NCI-H446 (cell line): ENCODE measurements at regions not wholly inside any gene's neighbourhood (a gene's known extent, or its start where the extent isn't known, plus 50 kb on each side); places are given as distances from the start of the nearest gene placed in this dataset.

Source experiments
- DNase-seq, 2 experiments: peaks; one replicate each; lab custom pipeline; 2025; lab: John Stamatoyannopoulos, UW

DNA sequence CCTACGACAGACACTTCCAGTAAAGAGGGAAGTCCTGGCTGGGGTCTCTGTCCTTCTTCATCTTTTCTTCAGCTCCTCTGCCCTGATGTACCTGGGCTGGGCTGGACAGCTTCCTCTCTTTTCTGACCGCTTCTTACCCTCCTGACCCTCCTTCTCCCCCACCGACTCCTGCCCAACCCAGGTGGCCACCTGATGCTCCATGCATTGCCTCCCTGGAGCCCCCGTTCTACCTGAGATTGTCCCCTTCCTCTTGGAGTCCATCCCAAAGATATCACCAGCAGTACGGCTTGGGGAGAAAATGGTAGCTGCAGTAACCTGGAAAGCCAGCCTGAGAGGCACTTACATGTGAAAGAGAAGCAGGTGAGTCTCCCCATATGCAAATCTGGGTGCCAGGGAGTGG is 566.3 kb downstream of the TCERG1L start:
- no peak for DNase-seq

DNA sequence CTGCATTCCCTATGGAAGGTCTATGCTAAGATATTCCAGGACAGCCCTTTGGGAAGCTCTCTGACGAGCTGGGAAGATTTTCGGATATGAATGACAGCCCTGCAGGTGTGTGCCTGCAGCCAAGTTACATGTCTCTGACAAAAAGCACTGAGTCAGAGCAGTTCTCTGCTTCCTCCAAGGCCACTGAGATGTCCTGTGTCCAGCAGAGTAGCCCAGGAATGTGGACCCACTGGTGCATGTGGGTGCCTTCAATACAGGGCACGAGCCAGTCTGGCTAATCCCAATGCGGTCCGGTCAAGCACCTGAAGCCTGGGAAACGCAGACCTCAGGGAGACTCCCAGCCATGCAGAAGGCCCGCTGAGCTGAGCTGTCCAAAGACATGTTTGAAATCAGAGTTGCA is 565.7 kb downstream of the TCERG1L start:
- no peak for DNase-seq

DNA sequence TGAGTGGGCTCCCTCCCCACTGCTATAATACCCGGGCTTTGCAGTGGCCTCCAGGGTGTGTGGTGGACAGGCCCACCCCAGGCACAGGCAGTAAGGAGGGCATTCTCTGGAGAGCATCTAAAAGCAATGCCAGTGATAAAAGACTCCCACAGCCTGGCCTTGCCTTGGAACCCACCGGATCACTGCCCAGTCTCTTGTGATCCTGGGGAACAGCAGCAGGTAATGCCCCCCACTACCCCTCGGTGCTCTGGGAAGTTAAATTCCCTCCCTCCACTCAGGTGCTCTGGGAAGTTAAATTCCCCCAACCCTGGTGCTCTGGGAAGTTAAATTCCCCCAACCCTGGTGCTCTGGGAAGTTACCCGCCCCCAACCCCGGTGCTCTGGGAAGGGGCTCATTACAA is 565.2 kb downstream of the TCERG1L start:
- DNase-seq = no peak

DNA sequence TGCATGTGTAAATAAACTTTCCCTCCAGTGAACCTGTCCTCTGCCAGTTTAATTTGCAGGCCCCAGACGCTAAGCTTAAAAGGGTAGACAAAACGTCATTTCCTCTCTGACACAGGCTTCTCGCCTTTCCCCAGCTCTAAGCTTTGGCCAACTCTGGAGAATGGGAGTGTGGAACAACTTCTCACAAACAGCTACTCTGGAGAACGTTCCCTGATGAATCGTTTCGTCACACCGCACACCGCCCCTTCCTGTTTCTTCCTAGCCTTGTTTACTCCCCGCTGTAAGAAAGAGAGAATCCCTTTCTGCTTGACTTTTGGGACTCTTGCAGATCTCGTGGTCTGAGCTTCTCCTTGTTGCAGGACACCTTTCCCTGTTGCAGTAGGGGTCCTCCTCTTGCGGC is 564.2 kb downstream of the TCERG1L start:
- DNase-seq = no peak

DNA sequence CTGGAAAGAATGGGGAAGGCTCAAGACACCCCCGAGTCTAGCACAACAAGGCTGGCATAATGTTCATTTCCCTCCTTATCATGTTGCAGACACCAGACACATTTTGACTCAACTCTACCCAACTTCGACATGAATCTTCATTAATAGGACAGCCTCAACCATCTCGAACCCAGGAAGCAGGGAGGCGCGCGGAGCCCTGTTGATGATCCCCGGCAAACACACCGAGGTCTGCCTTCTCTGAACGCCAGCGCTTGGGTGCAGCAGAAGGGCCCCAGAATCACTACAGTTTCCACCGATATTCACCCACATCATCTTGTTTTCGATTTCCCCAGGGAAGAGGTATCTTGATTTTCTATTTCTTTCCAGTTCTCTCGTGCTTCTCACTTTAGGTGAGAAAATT is 563.6 kb downstream of the TCERG1L start:
- DNase-seq = no peak

DNA sequence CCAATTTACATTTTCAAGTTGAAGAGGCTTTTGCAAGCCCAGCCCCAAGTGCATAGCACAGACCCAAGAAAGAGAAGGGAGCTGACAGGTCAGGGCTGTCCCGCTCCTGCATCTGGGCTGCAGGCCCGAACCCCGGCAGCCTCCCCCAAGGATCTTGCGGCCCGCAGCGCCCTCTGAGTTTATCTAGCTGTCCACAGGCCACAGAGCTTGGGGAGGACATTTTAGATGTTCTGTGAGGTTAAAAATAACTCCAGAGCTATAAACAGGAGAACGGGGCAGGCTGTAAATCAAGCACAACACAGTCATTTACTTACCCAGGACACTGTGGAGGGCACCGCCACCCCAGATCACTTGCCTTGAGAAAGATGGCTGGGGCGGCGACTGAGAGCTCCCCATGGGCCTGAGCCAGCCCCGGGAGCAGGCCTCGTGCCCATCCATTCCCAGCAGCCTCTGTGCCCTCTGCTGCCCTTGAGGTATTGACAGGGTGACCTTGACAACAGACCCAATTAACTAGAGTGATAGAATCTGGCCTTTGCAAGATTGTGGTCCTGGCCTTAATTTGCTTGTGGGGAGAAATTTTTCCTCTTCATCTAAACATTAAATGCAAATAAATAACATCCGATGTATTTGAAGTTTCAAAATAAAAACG is 563.0 kb downstream of the TCERG1L start:
- no peak for DNase-seq

DNA sequence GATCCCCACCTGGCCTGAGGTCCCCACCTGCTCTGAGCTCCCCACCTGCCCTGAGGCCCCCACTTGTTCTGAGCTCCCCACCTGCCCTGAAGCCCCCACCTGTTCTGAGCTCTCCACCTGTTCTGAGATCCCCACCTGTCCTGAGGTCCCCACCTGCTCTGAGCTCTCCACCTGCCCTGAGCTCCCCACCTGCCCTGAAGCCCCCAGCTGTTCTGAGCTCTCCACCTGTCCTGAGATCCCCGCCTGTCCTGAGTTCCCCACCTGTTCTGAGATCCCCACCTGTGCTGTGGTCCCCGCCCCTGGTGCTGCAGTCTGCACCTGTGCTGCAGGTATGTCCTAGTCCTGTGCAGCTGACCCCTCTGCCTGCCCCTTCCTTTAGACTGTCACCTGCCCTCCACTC is 561.6 kb downstream of the TCERG1L start:
- DNase-seq = no peak

DNA sequence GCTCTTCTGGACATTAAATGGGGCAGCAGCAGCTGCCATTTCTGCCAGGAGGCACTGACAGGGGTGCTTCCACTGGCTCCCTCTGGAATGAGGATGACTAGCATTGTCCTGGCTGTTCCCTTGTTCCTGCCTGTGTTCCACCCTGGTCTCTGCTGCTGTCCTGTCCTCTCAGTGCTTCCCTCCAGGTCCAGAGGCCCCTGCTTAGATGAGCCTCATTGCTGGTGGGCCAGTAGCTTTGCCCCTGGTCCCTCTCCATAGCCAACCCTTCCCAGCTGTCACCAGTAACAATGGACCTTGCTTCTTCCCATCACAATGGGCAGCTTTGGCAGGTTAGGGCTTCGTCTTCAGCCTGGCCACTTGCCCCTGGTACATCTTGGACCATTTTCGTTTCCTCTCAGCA is 561.1 kb downstream of the TCERG1L start:
- DNase-seq = no peak

DNA sequence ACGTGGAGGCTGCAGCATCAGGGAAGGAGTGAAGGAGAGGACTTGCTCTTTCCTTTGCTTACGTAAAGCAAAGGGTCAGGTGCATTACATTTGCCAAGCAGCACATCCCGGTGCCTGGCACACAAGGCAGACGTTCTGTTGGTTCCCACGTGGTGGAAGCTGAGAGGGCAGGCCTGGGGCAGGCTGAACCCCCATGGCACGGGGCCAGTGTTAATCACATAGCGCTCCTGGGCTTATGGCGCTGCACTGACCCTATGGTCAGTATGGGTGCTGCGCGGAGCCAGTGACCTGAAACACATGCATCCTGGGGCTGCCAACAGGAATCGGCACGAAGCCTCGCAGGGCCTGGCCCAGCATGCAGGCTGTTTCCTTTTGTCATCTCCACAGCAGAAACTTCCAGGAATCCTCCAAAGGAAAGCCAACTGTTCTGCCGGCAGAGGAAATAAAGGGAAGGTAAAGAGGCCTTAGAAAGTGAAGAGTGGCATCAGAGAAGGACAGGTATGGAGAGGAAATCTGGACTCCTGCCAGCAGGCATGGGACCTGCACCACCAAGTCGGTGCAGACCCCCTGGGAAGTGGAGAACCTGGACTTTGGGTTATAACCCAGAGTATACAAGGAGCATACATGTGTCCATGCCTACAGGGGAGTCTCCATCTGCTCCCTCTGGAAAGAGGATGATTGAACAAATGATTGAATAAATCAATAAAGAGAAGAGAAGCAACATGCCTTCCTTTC is 560.2 kb downstream of the TCERG1L start:
- DNase-seq = no peak

DNA sequence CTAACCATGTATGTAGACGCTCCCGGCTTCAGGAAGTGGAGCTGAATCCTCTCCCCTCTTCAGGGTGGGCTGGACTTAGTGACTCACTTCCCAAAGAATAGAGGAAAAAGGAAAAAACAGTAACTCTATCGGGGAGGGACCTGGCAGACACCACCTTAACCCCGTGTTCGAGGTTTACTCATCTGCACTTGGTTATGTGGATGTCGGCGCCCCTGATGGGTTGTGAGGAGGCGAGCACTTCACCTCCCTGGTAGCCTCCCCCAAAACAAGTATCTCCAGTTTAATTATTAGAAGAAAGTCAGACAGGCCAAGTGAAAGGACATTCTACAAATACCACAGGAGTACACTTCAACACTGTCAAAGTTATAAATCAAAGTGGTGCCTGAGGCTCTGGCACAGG is 559.7 kb downstream of the TCERG1L start:
- DNase-seq = no peak

DNA sequence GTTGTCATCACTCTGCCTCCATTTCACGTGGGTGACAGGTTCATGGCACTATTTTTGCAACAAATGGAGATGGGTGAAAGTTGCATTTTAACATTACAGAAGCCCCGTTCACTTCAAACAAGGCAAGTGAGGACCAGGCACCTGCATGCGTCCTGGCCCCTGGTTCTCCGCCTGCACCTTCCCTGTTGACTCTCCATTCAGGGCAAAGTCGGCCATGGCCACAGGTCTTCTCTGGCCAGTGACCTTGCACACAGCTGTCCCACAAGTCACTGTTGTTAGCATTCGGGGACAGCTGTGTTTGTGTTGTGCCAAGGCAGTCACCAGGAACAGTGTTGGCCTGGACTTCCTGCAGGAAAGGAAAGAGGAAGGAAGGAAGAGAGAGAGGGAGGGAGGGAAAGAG is 554.9 kb downstream of the TCERG1L start:
- no peak for DNase-seq

DNA sequence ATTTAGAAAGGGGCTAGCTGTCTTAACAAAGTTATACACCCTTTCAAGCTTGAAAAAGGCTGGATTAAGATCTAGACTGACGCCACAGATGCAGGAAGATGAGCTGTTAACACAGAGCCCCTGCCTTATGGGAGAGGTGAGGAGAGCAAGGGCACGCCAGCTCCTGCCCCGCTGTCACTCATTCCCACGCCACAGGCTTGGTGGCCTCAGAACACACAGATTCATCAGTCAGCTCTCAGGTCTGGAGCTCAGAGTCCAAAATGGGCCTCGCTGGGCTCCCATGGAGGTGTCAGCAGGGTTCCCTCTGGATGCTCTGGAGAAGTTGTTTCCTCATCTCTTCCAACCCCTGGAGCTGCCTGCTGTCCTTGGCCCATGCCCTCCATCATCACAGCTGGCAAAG is 554.2 kb downstream of the TCERG1L start:
- DNase-seq = no peak

DNA sequence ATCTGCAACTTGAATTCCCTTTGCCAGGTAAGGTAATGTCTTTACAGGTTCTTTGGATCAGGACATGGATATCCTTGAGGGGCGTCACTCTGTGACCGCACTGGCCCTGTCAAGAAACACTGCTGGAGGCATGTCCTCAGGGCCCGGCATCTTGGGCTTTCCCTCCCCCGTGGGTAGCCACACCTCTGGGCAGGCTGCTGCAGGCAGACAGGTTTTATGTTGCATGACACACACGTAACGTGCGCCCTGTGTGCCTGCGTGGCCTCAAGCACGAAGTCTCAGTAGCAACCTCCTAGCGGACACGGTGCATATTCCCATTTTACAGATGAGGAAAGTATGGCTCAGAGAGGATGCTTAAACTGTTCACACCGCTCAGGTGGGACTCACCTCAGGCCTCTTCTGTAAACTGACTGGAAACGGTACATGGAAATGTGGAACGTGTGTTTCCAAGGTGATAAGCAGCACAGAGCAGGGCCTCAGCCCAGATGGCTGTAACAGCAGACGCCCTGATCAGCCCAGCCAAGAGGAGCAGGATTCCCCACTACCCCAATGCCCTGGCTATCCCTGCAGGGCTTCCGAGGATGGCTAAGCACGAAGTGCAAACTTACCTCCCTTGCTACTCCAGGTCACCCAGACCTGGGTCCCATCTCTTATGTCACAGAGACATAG is 553.6 kb downstream of the TCERG1L start:
- DNase-seq = no peak

DNA sequence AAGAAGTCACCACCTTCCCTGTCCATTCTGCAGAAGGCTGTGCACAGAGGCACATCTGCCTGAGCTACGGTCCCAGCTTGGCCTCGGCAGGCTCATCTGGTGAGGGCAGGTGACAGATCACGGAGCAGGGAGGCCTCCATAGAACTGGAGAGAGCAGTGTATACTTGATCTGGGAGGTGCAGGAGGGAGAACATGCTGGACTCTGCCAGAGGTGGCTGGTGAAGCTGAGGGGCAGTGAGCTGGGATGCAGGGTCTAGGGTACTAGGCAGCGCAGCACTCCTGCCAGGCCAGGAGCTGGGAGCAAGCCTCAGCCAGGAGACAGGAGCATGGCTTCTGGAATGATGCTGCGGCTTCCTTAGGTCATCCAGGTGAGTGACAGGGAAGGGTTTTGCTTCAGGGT is 553.0 kb downstream of the TCERG1L start:
- DNase-seq = no peak

DNA sequence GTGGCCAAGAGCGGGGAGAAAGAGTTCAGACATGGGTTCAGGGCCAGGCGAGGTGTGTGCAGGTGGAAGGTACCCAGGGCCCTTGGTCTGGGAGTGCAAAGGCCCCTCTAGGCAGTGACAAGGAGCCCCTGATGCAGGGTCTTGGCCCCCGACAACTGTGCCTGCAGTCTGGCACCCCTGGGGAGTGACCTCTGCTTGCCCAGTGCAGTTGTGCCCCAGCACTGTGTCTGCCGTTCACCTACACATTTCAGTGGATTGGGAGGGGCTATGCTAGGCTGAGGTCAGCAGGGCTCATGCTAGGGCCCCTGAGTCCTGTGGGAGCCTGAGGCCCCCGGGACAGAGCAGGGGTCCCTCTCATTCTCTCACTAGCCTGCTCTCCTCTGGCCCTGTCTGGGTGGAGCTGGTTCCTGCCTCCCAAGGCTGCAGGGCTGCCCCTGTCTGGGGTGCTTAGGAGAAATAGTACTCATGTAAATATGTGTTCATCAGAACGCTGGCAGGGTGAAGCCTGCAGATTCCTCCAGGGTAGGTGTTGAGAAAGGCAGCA is 550.4 kb downstream of the TCERG1L start:
- no peak for DNase-seq

DNA sequence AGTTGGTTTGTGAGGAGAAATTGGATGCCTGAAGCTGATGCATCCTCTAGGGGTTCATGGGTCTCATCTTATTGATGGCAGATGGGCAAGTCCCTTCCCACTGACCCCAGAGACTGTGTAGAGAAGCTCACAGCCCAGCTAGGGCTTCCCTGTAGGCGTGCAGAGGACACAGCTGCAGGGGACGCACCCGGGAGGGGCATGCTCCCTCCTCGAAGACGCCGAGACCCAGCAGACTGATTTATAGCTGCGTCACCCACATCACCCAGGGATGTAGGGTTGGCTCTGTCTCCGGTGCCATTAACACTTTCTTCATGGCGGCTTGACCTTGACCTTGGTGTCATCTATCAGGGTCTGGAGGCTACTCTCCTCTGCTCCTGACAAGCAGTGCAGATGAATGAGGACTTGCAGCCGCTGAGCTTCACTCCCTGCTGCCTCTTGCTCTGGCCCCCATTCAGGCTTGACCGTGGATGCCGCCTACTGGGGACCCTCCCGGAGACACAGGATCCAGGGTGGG is 549.7 kb downstream of the TCERG1L start:
- no peak for DNase-seq

DNA sequence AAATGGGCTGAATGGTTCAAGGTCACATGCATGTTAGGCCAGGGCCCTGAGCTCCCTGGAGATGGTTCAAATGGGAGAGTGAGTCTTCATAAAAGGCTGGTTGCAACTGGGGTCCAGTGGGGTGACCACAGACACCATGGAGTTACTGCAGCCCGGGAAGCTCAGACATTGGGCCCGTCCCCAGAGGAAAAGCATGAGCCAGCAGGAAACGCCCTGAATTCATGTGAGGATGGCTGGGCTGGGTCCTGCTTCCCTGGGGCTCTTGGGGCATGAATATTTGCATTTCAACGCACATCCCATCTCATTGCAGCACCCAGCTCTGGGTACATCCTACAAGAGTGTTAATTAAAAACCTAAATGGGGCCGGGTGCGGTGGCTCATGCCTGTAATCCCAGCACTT is 549.0 kb downstream of the TCERG1L start:
- no peak for DNase-seq

DNA sequence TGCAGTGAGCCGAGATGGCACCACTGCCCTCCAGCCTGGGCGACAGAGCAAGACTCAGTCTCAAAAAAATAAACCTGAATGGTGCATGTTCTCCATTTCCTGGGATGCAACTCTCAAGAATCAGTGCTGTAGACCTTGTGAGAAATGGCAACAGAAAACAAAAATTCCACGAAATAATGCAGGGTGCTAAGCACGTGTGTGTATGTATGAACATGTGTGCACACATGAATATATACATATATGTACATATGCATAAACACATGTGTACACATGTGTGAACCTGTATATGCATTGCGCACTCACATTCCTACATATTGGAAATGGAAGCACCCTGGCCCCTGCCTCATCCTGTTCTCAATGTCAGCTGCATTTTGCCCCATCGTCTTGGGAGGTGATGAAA is 548.5 kb downstream of the TCERG1L start:
- DNase-seq = no peak

DNA sequence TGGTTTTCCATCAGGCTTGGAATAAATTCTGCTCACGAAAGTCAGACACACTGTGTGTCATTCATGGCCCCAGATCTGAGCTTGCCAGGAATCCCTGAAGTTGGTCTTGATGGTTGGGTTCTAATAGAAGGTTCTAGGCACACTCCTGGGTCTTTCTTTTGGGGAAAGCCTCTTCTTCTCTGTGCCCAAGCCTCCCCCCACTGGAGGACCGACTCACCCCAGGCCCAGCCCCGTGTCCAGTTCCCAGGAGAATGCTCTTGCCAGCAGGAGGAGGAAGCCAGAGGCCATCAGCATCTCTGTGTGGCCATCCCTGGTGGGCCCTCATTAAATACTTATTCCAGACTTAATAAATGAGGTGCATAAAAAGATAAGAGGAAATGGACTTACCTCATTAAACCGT is 548.0 kb downstream of the TCERG1L start:
- no peak for DNase-seq

DNA sequence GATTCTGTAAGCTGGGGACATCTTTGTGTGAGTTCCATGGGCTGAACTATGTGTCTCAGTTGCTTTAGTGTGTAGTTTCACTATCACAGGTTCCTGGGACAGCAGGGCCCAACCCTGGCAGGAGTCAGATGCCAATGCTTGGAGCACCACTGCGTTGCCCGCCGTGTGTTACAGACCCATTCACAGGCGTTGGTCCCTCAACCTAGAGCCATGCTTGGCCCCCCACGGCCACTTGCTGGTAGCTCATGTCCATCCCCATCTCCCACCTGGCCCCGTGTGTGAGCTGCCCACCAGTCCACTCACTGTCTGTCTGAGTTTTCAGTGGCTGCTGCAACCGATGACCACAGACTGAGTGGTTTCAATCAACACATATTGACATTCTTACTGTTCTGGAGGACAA is 546.9 kb downstream of the TCERG1L start:
- DNase-seq = no peak

DNA sequence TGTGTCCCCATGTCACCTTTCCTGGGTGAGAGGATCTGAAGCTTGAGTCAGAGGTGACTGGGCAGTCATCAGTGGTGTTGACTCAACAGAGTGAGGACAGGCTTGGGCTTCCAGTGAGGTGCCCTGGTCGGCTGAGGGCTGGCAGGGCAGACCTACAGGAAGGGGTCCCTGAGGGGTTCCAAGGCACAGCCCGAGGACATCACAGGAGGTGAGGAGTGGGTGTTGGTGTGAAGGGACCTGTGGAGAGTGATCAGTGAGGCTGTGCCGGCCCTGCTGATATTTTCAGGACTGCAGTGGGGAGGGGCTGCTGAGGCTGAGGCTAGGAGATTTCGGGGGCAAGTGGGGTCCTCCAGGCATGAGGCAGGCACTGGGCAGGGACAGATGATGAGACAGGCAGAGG is 545.5 kb downstream of the TCERG1L start:
- no peak for DNase-seq

DNA sequence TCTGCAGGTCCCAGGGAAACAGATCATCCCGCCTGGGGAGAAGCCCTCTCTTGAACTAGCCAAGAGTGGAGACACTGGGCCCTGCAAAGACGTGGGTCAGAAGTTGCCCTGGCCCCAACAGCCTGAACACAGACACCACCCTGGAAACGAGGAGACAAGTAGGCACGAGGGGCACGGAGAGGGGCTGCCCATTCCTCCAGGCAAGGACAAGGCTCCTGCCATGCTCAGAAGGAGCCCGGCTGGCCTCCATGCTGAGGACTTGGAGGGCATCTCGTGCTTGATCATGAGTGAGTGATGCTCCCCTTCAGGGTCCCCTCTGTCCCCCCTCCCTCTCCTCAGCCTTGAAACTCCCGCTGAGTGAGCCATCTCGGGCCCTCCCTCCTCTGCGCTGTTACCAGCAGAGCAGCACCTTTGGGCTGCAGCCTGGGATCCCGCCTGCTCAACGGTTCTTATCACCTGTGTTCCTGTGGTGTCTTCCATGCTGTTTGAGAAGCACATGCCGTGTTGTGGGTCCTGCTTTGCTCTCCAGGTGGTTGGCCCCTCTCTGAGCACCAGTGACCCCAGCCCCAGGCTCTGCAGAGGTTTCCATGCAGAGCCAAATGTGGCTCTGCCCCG is 544.3 kb downstream of the TCERG1L start:
- DNase-seq = no peak
